GM18873 (cell line): ENCODE measurements at regions not wholly inside any gene's neighbourhood (a gene's known extent, or its start where the extent isn't known, plus 50 kb on each side); places are given as distances from the start of the nearest gene placed in this dataset.

Source experiments
- ATAC-seq: cut with Tn5 transposase; IDR thresholded peaks from one replicate; pipeline ENCODE4 v1.9.1; 2021; ENCODE audit warnings: mild to moderate bottlenecking, moderate library complexity, moderate number of reproducible peaks; ENCODE audit not compliant: unreplicated experiment, low FRiP score

- ATAC-seq: no peak
Measured at GRCh38 chr18:60656553-60656952, 284.0 kb upstream of the MC4R start.

GRCh38 chr18:60662491-60662890, 289.9 kb upstream of the MC4R start:
- ATAC-seq: no peak

DNA sequence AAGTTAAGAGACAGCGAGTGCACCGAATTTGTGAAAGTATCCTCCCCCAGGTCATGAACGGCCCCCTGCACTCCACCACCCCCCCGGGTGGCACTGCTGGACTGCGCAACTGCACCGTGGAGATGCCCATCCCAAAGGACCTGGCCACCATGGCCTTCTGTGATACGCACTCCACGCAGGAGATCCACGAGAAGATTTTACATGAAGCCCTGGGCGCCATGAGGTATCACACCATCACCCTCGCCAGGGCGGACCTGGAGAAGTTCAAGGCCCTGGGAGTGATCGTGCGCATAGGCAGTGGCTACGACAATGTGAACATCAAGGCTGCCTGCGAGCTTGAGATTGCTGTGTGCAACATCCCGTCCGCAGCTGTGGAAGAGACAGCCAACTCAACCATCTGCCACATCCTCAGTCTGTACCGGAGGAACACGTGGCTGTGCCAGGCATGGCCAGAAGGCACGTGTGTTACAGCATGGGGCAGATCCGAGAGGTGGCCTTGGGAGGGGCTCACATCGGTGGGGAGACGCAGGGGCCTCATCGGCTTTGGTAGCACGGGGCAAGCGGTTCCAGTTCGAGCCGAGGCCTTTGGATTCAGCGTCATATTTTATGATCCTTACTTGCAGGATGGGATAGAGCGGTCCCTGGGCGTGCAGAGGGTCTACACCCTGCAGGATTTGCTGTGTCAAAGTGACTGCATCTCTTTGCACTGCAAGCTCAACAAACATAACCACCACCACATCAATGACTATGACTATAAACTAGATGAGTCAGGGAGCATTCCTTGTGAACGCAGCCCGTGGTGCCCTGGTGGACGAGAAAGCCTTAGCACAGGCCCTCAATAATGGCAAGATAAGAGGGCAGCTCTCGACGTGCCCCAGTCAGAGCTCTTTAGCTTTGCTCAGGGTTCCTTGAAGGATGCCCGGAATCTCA, 290.8 kb upstream of the MC4R start:
- no peak for ATAC-seq

DNA sequence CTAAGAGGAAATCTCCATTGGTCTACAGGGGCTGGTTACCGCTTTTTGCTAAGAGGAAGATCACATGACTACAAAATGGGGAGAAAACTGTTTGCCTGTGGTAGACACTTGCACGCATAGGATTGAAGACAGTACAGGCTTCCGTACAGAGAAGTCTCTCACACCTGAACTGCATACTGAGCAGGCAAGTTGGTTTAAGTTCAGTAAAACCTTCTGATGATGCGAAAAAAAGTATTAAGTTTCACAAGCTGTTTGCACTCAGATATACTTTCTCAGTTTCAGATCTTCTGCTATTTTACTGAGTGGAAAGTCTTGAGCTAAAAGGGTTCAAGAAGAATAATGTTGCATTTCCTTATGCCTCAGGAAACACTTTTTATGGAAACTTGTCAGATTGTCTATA, 292.2 kb upstream of the MC4R start:
- no peak for ATAC-seq

DNA sequence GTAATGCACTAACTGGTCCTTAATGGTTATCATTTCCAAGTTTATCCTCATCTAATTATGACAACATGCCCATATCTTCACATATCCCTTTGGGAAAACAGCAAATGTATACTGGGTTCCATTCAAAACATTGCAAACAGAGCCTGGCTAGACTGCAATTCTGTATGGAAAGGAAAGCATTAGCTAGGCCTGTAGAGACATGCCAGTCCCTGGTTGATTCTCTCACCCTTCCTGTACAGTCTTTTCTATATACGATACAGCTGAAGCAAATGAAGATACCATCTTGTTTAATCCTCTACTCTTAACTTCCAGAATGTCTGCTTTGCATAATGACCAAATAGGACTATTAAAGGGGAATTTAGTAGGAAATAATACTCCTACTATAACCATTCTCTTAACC, 294.4 kb upstream of the MC4R start:
- no peak for ATAC-seq

DNA sequence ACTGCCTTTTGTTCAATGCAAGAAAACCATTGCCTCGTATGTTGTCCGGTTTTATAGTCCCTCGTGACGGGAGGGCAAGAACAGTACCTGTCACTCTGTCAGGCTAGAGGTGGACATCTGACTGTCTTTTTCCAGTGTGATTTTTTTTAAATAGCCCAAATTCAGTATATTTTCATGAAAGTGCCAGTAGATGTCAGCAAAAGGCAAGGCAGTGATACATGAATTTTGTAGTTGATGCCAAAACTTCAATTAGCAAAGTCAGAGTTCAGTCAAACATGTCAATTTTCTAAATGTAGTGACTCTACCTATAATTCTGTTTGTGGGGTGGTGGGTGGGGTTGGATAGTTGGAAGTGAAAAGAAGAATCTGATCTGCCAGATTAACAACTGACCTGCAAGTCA, 296.0 kb upstream of the MC4R start:
- ATAC-seq: no peak

DNA sequence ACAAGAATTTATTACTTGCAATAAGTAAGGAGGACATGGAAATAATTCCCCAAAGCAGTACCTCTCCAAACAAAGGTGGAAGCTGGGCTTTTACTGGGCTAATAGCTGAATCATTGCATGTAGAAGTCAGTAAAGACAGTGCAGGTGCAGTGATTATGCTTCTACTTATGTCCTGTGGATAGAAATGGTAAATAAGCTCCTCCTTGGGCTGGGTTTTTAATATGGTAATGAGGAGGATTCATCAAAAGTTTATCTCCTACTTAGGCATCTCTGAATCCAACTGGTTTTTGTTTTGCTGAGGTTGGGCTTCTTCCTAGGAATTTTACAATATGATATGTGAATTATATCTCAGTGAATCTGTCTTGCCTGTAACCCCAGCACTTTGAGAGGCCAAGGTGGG, 297.4 kb upstream of the MC4R start:
- no peak for ATAC-seq

GRCh38 chr18:60671021-60671420, 298.4 kb upstream of the MC4R start:
- ATAC-seq: no peak

GRCh38 chr18:60675126-60675525, 302.6 kb upstream of the MC4R start:
- ATAC-seq: no peak

DNA sequence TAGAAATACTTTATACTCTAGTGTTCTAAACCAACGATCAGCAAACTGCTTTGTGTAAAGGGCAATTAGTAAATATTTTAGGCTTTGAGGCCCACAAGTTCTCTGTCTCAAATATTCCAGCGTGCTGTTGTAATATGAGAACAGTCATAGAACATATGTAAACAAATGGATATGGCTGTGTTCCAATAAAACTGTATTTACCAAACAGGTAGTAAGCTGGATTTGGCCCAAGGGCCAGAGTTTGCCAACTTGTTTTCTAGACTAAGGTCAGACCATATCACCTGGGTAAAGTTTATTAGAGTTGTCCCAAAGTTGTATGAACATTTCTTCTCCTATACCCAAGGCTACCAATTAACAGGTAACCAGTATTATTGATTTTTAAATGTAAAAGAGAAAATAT, 303.2 kb upstream of the MC4R start:
- no peak for ATAC-seq

GRCh38 chr18:60676815-60677214, 304.2 kb upstream of the MC4R start:
- no peak for ATAC-seq

GRCh38 chr18:60684843-60685513, 312.4 kb upstream of the MC4R start:
- ATAC-seq: no peak

DNA sequence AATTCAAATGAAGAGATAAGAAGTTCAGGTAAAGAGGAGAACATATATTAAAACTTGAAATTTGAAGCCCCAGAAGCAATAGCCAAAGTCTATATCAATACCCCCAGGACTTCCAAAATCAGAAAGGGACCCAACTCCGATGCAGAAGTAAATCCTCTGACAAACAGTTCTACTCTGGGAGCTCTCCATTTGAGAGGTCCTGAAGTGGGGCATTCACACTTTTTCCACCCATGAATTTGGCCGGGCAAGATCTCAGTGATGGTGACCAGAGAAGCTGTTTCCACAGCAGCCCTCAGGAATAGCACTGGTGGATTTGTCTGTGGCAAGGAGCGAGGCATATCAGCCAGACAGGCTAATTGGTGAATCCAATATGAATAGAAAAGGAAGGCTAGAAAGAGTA, 313.6 kb upstream of the MC4R start:
- no peak for ATAC-seq

- ATAC-seq: no peak
Measured at GRCh38 chr18:60691061-60691460, 318.5 kb upstream of the MC4R start.

DNA sequence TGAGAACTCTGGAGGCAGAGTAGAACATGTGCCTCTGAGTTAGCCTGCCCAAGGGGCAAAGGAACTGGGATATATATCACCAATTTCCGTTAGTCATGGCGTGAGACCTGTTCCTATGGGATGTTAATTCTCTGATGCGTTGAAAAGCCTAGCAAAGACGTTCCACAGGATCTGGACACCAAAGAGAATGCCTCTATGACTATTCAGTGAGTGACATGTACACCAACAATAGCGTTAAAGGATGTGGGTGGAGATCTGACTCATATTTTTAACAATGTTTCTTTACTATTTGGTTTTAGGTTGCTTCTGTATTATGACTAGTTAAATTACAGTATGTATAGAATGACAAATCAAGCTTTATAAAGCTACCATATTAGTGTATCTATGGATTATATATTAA, 320.9 kb upstream of the MC4R start:
- ATAC-seq: no peak

DNA sequence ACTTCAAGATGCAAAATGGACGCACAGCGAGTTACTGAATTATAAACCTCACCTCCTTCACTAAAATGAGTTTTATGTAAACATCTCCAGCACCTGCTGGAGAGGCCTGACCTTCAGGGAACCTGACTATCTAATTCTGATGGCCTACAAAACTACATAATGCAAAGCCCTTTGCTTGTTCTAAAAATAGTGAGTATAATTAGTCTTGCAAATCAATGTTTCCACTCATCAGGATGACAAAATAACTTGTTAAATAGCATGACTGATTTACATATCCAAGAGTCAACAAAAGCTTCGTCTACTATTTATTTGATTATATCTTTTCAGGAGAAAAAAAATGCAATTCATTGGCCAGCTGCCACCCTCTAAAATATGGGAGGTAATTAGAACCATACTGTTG, 326.3 kb upstream of the MC4R start:
- no peak for ATAC-seq

DNA sequence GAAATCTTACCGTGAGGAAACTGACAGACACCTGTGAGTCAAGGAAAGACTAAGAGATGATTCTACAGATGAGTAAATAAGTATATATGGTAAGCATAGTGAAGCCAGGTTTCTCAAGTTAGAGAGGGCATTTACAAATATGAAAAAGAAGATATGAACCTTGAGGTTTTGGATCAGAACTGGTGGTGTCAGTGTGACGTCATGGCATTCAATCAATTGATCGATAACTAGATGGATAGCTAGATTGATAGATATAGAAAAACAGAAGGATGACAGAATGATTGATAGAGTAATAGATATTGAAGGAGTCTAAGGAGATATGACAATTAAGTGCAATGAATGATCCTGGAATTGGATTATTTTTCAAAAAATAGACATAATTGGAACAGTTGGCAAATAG, 350.2 kb upstream of the MC4R start:
- no peak for ATAC-seq

DNA sequence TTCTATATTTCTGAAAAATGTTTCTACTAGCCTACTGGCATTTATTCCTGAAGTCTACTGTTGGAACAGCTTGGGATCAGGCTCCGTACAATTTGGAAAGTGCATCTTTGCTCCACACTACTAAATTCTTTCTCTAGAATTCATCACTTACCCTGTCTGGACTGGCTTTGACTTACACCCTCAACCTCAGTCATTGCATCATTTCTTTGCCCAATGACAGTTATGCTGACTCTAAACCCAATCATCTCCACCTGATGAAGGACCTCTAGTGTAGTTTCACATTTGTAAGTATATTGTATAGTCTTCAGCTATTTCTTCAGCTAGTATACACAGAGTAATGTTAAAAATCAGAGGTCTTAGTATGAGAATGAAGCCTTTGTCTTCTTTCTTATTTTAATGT, 359.6 kb upstream of the MC4R start:
- ATAC-seq: no peak

DNA sequence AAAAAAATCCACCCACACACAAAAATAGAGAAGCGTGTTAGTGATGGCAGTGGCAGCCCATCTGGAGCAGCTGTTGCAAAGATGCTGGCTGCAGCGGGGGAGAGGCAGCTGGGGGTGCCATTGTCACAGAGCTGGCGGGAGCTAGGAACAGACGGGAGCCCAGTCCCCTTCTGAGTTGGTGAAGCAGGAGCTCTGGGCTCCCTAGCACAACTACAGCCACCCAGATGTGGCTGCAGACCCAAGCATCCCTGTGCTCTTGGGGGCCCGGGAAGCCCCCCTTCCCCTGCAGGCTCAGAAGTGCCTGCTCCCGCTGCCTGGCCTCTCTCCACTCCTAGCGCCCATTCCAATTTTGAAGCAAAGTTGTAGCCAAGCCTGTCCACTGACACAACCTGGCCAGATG, 366.6 kb upstream of the MC4R start:
- no peak for ATAC-seq

- no peak for ATAC-seq
Measured at GRCh38 chr18:60740313-60740712, 367.7 kb upstream of the MC4R start.

DNA sequence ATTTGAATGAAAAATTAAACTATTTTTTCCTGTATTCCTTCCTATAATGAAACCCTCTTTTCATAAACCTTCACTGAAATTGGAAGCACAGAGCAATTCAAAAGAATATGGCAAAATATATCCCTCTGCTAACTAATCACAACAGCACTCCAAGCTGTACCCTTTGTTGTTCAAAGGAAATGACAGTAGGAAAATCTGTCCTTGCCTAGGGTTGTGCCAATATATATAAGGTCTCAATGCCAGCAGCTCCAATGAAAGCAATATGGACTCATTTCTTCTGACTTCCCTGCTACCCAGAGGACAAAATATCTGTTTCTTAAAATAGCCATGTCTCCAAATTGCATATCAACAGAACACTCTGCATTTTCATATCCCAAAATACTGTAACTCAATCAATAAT, 373.9 kb upstream of the MC4R start:
- no peak for ATAC-seq

DNA sequence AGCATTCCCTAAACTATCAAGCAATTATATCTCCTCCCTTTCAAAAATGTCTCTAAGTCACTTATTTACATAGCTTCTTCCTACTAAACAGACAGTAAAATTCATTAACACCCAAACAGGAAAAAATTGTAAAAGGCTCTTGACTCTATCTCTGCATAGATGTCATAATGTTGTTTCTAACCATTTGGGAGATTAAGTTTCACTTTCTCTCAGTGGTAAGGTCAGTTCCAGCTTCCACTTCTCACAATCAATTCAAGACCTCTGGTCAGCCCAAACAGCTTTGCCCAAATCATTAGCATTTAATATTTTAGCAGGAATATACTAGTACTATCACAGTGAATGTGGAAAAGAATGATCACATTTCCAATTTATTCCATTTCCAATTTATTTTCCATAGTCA, 374.3 kb upstream of the MC4R start:
- no peak for ATAC-seq
